Ishikawa (cell line): ENCODE measurements at regions not wholly inside any gene's neighbourhood (a gene's known extent, or its start where the extent isn't known, plus 50 kb on each side); places are given as distances from the start of the nearest gene placed in this dataset.

Source experiments
- CEBPB ChIP-seq: IDR thresholded peaks from 2 replicates; pipeline ENCODE4 v1.6.1; 2012
- CREB1 ChIP-seq: IDR thresholded peaks from 2 replicates; pipeline ENCODE4 v1.6.1; 2012; ENCODE audit warnings: low read depth
- EGR1 ChIP-seq: IDR thresholded peaks from 2 replicates; pipeline ENCODE4 v1.6.1; 2012
- EP300 ChIP-seq: IDR thresholded peaks from 2 replicates; pipeline ENCODE4 v1.6.1; 2012; ENCODE audit warnings: borderline replicate concordance
- FOXM1 ChIP-seq: IDR thresholded peaks from 2 replicates; pipeline ENCODE4 v1.6.1; 2012; ENCODE audit warnings: low read depth, borderline replicate concordance
- MAX ChIP-seq: IDR thresholded peaks from 2 replicates; pipeline ENCODE4 v1.6.1; 2012
- NFIC ChIP-seq: IDR thresholded peaks from 2 replicates; pipeline ENCODE4 v1.6.1; 2012
- RAD21 ChIP-seq: IDR thresholded peaks from 2 replicates; pipeline ENCODE4 v1.6.1; 2012; ENCODE audit warnings: low read depth
- REST ChIP-seq: IDR thresholded peaks from 2 replicates; pipeline ENCODE4 v1.6.1; 2012; ENCODE audit warnings: low read depth, mild to moderate bottlenecking
- TAF1 ChIP-seq: IDR thresholded peaks from 2 replicates; pipeline ENCODE4 v1.6.1; 2012; ENCODE audit warnings: low read depth, mild to moderate bottlenecking
- TCF12 ChIP-seq: IDR thresholded peaks from 2 replicates; pipeline ENCODE4 v1.6.1; 2012; ENCODE audit warnings: low read depth
- TEAD4 ChIP-seq: IDR thresholded peaks from 2 replicates; pipeline ENCODE4 v1.6.1; 2012
- USF1 ChIP-seq: IDR thresholded peaks from 2 replicates; pipeline ENCODE4 v1.6.1; 2012
- YY1 ChIP-seq: IDR thresholded peaks from 2 replicates; pipeline ENCODE4 v1.6.1; 2012; ENCODE audit warnings: low read depth
- ZBTB7A ChIP-seq: IDR thresholded peaks from 2 replicates; pipeline ENCODE4 v1.6.1; 2012; ENCODE audit warnings: low read depth

- TF ChIP-seq CREB1 (no peak), REST (no peak), NFIC (no peak), USF1 (no peak), EGR1 (no peak), RAD21 (no peak), CEBPB (no peak)
Measured at GRCh38 chr10:28881171-28881882, 204.0 kb downstream of the BAMBI start.

- TF ChIP-seq YY1 (no peak), TEAD4 (no peak), USF1 (no peak), FOXM1 (no peak), CEBPB (no peak), TCF12 (no peak), EP300 (no peak), EGR1 (no peak), TAF1 (no peak), ZBTB7A (no peak), NFIC (no peak), MAX (no peak), CREB1 (no peak), REST (no peak), RAD21 (no peak)
Measured at GRCh38 chr10:28883741-28884423, 206.6 kb downstream of the BAMBI start.

DNA sequence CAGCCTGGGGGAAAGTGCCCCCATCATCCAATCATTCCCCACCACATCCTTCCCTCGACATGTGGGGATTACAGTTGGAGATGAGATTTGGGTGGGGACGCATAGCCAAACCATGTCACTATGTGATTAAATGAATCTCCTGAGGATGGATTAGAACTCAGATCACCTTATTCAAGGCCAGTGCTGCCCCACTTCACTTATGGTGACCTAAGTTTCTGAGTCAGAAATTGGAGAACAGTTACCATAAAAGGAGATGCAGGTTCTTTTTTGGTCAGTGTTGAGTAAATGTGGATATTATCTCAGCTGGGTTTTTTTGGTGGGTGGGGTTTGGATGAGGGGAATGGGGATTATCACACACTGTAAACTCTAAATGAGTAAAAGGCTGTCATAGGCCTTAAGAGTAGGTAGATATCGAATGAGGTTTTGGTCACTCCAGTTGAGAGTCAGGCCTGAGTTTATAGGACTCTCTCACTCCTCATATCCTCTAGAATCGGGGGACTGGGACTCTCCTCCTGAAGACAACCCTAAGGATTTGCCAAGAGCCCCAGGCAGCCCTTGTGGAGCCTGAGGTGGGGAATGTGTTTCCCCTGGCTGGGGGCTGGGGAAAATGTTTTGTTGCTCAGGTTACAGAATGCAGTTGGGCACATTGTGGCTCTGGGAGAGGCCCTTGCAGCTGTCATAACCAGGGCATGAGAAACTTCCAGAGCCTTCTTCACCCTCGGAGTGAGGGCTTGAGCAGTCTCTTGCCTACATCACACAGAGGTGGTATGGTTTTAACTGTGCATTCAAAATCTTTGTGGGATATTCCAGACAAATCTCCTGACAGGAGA, 213.0 kb downstream of the BAMBI start:
- TF ChIP-seq REST (no peak), EP300 (no peak), TAF1 (no peak), TEAD4 (no peak), FOXM1 (no peak), RAD21 (no peak), USF1 (no peak), EGR1 (no peak), YY1 (no peak), MAX (no peak), CREB1 (no peak), CEBPB (no peak), NFIC (no peak)
